ENCODE measurements at regions not wholly inside any gene's neighbourhood (a gene's known extent, or its start where the extent isn't known, plus 50 kb on each side); places are given as distances from the start of the nearest gene placed in this dataset.

DNA sequence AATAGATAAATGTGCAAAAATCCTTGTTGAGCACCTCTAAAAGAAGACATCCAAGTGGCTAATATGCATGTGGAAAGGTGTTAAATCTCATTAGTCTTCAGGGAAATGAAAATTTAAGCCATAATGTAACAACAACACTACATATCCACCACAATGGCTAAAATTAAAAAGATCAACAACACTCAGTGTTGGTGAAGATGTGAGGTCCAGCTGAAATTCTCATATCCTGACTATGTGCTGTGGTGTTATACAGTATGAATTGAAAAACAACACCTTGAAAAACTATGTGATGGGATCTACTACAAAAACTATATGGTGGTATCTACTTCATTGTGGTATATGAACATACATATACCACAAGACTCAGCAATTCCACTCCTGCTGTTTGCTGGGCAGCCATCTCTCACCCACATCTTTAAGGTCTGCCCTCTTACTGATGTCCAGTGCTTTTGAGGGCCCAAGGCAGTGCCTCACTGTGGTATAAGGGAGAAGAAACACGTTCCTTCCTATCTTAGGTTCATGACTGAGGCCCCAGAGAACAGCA lies 146.4 kb downstream of the CD83 start:
- TF ChIP-seq, protein P1, sequence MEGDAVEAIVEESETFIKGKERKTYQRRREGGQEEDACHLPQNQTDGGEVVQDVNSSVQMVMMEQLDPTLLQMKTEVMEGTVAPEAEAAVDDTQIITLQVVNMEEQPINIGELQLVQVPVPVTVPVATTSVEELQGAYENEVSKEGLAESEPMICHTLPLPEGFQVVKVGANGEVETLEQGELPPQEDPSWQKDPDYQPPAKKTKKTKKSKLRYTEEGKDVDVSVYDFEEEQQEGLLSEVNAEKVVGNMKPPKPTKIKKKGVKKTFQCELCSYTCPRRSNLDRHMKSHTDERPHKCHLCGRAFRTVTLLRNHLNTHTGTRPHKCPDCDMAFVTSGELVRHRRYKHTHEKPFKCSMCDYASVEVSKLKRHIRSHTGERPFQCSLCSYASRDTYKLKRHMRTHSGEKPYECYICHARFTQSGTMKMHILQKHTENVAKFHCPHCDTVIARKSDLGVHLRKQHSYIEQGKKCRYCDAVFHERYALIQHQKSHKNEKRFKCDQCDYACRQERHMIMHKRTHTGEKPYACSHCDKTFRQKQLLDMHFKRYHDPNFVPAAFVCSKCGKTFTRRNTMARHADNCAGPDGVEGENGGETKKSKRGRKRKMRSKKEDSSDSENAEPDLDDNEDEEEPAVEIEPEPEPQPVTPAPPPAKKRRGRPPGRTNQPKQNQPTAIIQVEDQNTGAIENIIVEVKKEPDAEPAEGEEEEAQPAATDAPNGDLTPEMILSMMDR (tag by site-specific recombination; IDR thresholded peaks at IDR 0.05), result no peak
- no peak for TF ChIP-seq ZNF24 (tag by site-specific recombination; IDR thresholded peaks at IDR 0.05)
- TF ChIP-seq, protein P2, sequence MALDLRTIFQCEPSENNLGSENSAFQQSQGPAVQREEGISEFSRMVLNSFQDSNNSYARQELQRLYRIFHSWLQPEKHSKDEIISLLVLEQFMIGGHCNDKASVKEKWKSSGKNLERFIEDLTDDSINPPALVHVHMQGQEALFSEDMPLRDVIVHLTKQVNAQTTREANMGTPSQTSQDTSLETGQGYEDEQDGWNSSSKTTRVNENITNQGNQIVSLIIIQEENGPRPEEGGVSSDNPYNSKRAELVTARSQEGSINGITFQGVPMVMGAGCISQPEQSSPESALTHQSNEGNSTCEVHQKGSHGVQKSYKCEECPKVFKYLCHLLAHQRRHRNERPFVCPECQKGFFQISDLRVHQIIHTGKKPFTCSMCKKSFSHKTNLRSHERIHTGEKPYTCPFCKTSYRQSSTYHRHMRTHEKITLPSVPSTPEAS (tag by site-specific recombination; IDR thresholded peaks at IDR 0.05), result no peak
- TF ChIP-seq ZNF645 (tag by site-specific recombination; IDR thresholded peaks at IDR 0.05), result no peak
